Hematopoietic multipotent progenitor cell treated with erythropoietin and hydrocortisone succinate and interleukin-3 and kit ligand, for 4 days (in vitro differentiated cells): ENCODE measurements at regions not wholly inside any gene's neighbourhood (a gene's known extent, or its start where the extent isn't known, plus 50 kb on each side); places are given as distances from the start of the nearest gene placed in this dataset.

Experiments used
- DNase-seq: peaks from one replicate; pipeline ENCODE4 v3.0.0-alpha.2; 2015

GRCh38 chr15:60057554-60057953, 53.4 kb downstream of the FOXB1 start:
- no peak for DNase-seq

GRCh38 chr15:60059186-60059585, 55.1 kb downstream of the FOXB1 start:
- DNase-seq = no peak

- no peak for DNase-seq
These were observed 57.6 kb downstream of the FOXB1 start for GRCh38 chr15:60061758-60062157.

GRCh38 chr15:60062826-60063225, 58.7 kb downstream of the FOXB1 start:
- no peak for DNase-seq

GRCh38 chr15:60065951-60066350, 61.8 kb downstream of the FOXB1 start:
- no peak for DNase-seq

- DNase-seq = no peak
These were observed 66.9 kb downstream of the FOXB1 start for GRCh38 chr15:60070838-60071493.

- DNase-seq = no peak
These were observed 68.8 kb downstream of the FOXB1 start for GRCh38 chr15:60072826-60073465.

GRCh38 chr15:60073466-60073840, 69.3 kb downstream of the FOXB1 start:
- DNase-seq = no peak

GRCh38 chr15:60074181-60074885, 70.2 kb downstream of the FOXB1 start:
- DNase-seq = no peak

GRCh38 chr15:60076045-60076444, 71.9 kb downstream of the FOXB1 start:
- DNase-seq = no peak

- no peak for DNase-seq
These were observed 72.6 kb downstream of the FOXB1 start for GRCh38 chr15:60076582-60077276.

- DNase-seq = peak; percentile 10
These were observed 73.7 kb downstream of the FOXB1 start for GRCh38 chr15:60077581-60078359.

GRCh38 chr15:60079210-60079609, 75.1 kb downstream of the FOXB1 start:
- DNase-seq = peak; percentile 33

- DNase-seq = no peak
These were observed 77.9 kb downstream of the FOXB1 start for GRCh38 chr15:60081976-60082375.

- no peak for DNase-seq
These were observed 79.2 kb downstream of the FOXB1 start for GRCh38 chr15:60083318-60083717.

- DNase-seq = no peak
These were observed 82.7 kb downstream of the FOXB1 start for GRCh38 chr15:60086681-60087429.

GRCh38 chr15:60087561-60087960, 83.5 kb downstream of the FOXB1 start:
- no peak for DNase-seq

GRCh38 chr15:60090747-60091146, 86.6 kb downstream of the FOXB1 start:
- no peak for DNase-seq

- DNase-seq = no peak
These were observed 87.0 kb downstream of the FOXB1 start for GRCh38 chr15:60091157-60091556.

GRCh38 chr15:60091911-60092310, 87.8 kb downstream of the FOXB1 start:
- no peak for DNase-seq

GRCh38 chr15:60093273-60094067, 89.4 kb downstream of the FOXB1 start:
- DNase-seq = no peak
